GM12892 (cell line): ENCODE measurements at regions not wholly inside any gene's neighbourhood (a gene's known extent, or its start where the extent isn't known, plus 50 kb on each side); places are given as distances from the start of the nearest gene placed in this dataset.
"Not testable (repeated sequence)": the region's sequence is repeated elsewhere in the genome, so short reads cannot be mapped to it uniquely, and the experiment has no call there.

Experiments used
- DNase-seq: peaks from one replicate; pipeline ENCODE4 v3.0.0; 2011; ENCODE audit not compliant: insufficient read length
- FAIRE-seq: peaks from 2 replicates; lab custom pipeline; 2011; peaks lifted over from hg19 to GRCh38; lab: Jason Lieb, UNC
- POLR2A ChIP-seq: IDR thresholded peaks from 2 replicates; pipeline ENCODE4 v1.6.1; 2011; ENCODE audit warnings: low read depth, low read length, control low read depth
- POLR2AphosphoS5 ChIP-seq: IDR thresholded peaks from 2 replicates; pipeline ENCODE4 v1.6.1; 2011; ENCODE audit warnings: low read depth, low read length, control low read depth
- TAF1 ChIP-seq: IDR thresholded peaks from 2 replicates; pipeline ENCODE4 v1.6.1; 2011; ENCODE audit warnings: low read depth, mild to moderate bottlenecking, control low read depth, low read length, borderline replicate concordance

DNA sequence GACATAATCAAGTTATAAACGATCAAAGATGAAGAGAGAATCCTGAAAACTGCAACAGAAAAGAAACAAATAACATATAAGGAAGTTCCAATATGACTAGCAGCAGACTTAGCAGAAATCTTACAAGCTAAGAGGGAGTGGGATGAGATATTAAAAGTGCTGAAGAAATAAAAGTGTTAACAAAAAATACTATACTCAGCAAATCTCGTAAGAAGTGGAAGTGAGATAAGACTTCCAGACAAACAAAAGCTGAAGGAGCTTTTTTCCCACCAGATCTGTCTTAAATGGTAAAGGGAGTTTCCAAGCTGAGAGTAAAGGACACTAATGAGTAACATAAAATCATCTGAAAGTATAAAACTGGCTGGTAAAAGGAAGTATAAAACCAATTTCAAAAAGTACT, 2036.0 kb upstream of the C9orf72 start:
- no peak for FAIRE-seq
- TF ChIP-seq POLR2AphosphoS5: no peak
- TF ChIP-seq TAF1: no peak
- TF ChIP-seq POLR2A: no peak
- no peak for DNase-seq

DNA sequence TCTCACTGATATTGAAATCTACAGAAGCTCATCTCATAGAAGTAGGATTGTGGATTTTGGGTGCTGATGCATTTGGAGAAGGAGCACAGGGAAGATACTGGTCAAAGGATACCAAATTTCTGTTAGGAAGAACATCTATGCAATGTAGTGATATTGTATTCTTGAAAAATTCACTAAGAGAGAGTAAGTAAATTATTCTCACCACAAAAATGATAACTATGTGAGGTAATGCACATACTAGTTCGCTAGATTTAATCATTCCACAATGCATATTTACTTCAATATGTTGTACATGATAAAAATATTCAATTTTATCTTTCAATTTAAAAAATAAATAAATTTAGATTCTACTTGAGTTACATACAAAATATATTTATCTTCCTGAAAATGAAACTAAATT, 2040.5 kb upstream of the C9orf72 start:
- no peak for TF ChIP-seq POLR2A
- TF ChIP-seq TAF1: no peak
- no peak for TF ChIP-seq POLR2AphosphoS5
- no peak for DNase-seq
- FAIRE-seq: no peak

DNA sequence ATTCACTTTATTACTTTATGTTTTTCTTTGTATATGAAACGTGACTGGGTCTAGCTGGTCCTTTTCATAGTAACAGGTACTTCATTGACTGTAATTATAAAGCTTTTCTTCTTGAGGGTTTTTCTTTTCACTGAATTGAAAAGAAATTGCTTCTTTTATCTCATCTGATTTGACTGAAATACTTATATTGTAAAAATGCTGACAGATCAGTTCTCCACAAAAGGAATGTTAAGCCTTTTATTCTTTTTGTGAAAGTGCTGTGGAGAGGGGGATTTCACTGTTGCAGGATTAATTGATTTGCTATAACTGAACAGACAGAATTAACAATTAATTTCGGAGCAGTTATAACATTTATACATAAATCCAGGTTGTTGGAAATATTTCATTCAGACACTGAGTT, 2043.6 kb upstream of the C9orf72 start:
- TF ChIP-seq POLR2A (no peak), TAF1 (no peak), POLR2AphosphoS5 (no peak)
- FAIRE-seq (no peak), DNase-seq (no peak)

DNA sequence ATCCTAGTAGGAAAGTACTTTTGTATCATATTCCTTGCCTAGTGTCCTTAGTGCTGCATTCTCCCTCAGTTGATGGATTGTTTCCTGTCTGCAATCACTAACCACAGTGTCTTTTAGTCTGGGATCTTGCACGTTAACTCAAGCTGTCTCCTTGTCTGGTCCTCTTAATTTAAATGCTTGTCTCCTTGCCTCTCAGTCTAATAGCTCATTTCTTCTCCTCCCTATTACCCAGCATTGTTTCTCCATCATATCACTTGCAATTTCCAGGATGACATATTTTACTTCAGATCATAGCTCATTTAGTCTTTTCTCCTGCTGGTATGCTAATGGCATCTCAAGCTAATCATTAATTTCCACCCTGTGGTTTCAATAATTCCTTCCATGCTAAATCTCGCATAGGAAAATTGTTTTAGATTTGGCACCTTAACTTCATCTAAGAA, 2052.0 kb upstream of the C9orf72 start:
- TF ChIP-seq TAF1 (no peak), POLR2A (no peak), POLR2AphosphoS5 (no peak)
- FAIRE-seq (no peak), DNase-seq (no peak)

DNA sequence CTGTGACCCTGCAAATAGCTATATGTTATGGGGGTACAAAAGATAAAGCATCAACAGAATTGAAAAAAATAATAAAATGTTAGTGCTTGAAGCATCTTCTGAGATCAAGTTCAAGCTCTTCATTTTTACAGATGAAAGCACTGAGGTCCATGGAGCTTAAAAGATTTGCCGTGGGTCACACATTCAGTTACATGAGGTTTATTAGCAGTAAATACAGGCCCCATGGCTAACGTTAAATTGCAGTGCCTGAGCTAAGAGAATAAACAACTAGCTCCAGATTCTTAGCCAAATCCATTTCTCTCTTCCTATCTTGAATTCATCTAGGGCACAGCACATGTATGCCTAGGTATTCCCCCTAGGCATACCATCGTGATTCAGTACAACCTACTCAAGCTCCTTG, 2052.7 kb upstream of the C9orf72 start:
- DNase-seq (no peak), FAIRE-seq (no peak)
- TF ChIP-seq POLR2AphosphoS5 (no peak), POLR2A (no peak), TAF1 (no peak)

DNA sequence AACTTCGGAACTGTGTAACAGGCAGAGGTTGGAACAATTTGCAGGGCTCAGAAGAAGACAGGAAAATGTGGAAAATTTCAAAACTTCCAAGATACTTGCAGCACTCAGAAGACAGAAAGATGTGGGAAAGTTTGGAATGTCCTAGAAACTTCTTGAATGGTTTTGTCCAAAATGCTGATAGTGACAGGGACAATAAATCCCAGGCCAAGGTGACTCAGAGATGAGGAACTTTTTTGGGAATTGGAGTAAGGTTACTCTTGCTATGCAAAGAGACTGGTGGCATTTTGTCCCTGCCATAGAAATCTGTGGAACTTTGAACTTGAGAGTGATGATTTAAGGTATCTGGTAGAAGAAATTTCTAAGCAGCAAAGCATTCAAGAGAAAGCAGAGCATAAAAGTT, 2055.6 kb upstream of the C9orf72 start:
- DNase-seq, FAIRE-seq: not testable (repeated sequence)

DNA sequence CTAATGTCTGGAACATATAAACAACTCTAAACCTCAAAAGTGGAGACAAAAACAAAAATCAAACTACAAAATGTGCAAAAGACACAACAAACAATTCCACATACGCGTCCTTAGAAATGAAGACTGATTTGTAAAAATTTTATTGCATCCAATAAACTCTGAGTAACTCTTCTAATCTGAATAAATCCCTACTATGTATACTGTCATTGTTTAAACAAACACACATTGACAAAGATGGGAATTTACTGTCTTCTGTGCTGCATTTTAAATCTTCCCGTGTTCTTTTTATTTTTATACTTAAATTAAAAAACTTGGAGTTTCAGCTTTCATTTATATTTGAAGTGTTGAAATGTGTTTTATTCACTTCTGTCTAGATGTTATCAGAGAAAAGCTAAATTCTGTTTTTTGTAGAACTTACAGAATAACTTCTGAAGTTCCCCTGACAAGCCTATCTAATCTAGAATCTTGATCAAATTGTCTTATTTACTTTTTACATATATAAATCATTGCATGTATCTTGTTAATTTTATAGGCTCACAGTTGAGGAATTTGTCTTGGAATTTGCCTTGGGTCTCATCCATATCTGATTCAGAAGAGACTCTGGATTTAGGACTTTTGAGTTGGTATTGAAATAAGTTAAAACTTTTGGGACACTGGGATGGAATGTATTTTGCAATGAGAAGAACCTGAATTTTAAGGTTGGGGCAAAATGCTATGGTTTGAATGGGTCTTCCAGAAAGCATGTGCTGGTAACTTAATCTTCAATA, 2064.4 kb upstream of the C9orf72 start:
- DNase-seq (no peak), FAIRE-seq (no peak)
- no peak for TF ChIP-seq TAF1
- no peak for TF ChIP-seq POLR2A
- no peak for TF ChIP-seq POLR2AphosphoS5

DNA sequence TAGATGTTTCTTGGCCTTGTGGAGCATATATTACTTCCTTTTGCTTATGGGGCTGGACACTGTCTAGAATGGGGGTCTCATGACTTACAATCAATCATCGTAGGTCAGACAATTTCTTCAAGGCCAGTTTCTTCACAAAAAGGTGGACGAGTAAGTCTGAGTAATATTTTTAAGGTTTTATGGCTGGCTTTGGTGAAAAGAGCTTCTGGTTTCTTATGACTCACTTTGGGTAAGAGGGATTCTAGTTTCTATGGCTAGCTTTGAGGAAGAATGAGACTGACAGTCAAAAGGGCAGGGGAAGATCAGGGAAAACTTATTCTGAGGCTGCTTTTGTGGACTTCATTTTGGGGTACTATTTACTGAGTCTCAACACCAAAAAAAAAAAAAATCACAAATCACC, 2067.2 kb upstream of the C9orf72 start:
- FAIRE-seq (no peak), DNase-seq (no peak)
- no peak for TF ChIP-seq TAF1
- TF ChIP-seq POLR2A: no peak
- no peak for TF ChIP-seq POLR2AphosphoS5

DNA sequence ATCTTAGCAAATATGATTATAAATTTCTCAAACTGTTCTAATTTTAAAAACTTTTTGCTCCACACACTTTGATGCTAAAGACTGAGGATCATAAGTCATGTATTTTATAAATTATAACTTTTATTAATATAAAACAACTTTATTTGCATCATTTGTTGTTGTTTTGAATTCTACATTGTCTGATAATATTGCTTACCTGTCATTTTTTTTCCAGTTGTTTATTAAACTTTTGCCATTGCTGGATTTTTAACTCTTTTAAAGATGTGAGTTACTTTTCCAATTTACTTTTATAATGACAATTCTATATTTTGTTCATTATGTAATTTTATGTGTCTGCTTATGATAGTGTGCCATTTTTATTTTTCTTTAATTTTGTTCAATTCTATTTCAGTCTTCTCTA, 2071.2 kb upstream of the C9orf72 start:
- DNase-seq (no peak), FAIRE-seq (no peak)
- no peak for TF ChIP-seq POLR2A
- no peak for TF ChIP-seq POLR2AphosphoS5
- no peak for TF ChIP-seq TAF1

DNA sequence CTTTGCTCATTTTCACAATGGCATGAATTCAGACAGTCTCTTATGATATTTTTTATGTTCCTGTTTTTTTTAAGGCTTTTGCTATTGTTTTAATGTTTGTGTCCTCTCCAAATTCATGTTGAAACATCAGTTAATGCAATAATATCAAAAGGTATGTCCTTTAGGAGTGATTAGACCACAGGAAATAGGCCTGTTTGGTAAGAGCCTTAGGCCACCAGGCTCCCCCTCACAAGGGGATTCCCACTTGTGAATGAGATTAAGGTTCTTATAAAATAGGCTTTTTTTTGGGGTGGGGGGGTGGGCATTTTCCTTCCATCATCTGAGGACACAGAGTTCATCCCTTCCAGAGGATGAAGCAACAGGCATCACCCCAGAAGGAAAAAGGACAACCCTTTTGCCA, 2074.2 kb upstream of the C9orf72 start:
- no peak for TF ChIP-seq TAF1
- FAIRE-seq: no peak
- DNase-seq: no peak

DNA sequence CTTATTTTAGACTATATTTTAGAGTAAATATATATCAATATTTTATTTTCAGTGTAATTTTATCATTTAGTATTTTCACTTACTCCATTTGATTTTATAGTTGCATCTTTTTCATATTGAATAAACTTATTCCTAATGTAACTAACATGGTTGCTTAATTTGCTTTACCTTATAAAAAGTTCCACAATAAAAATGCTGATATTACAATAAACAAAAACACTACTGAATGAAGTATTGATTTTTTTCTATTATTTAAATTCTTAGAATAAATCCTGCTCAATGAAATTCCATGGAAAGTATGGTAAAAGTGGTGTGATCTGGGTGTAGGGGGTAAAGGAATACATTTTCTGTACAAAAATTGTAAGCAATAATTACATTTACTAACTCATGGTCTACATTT, 2074.9 kb upstream of the C9orf72 start:
- no peak for TF ChIP-seq POLR2A
- no peak for TF ChIP-seq POLR2AphosphoS5
- TF ChIP-seq TAF1: no peak
- FAIRE-seq (no peak), DNase-seq (no peak)

DNA sequence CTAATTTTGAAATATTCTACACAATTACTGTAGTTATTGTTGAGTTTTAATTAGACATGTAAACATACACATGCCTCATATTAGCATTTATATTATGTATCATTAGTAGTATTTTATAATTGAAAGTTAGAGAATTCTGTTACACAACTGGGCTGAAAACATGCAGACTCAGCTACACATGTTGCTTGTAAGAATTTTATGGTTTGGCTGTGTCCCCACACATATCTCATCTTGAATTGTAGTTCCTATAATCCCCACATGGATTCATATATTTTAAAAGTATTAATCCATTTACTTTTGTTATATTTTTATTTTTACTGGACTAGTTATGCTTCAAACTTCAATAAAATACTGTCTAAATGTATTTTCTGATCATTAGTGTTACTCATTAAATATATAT, 2075.3 kb upstream of the C9orf72 start:
- FAIRE-seq (no peak), DNase-seq (no peak)
- TF ChIP-seq TAF1 (no peak), POLR2AphosphoS5 (no peak), POLR2A (no peak)
